HepG2 (cell line): ENCODE measurements at regions not wholly inside any gene's neighbourhood (a gene's known extent, or its start where the extent isn't known, plus 50 kb on each side); places are given as distances from the start of the nearest gene placed in this dataset.

Experiments used
- ATAC-seq: fragments of 200-7000 bp; cut with Tn5 transposase; 3 replicates; pipeline ENCODE4 v1.9.1; 2020; ENCODE audit warnings: mild to moderate bottlenecking, moderate library complexity
- BruUV-seq: library from RNA; stranded (reverse); fragments of 400-500 nt; replicated peaks from 2 replicates; lab custom pipeline; 2021; lab: Mats Ljungman, UMichigan
- CTCF ChIA-PET: fragments of 300-600 bp; formaldehyde crosslinking; extraction: SDS; loops from one replicate; lab custom pipeline; 2021; ENCODE audit warnings: low total read pairs, inconsistent platforms, low intra/inter-chr PET ratio; lab: Yijun Ruan, JAX
- POLR2A ChIA-PET: fragments of 350-600 bp; sonication (Branson Sonifier 250); formaldehyde crosslinking; loops from one replicate; lab custom pipeline; 2020; ENCODE audit warnings: antibody characterized with exemption, inconsistent platforms; lab: Yijun Ruan, JAX
- DNase-seq: peaks from one replicate; pipeline ENCODE4 v3.0.0-alpha.2; 2015; ENCODE audit warnings: low spot score
- FAIRE-seq: peaks from 3 replicates; lab custom pipeline; 2011; peaks lifted over from hg19 to GRCh38; lab: Jason Lieb, UNC
- H2AFZ ChIP-seq: one replicate; pipeline ENCODE4 v1.6.1; 2011; ENCODE audit warnings: low read length, inconsistent platforms
- H3K27ac ChIP-seq: fragments of 300-600 bp; 3 replicates; pipeline ENCODE4 v1.8.0; 2011; ENCODE audit warnings: mixed run types, mild to moderate bottlenecking, mixed read lengths, low read length, inconsistent platforms; ENCODE audit not compliant: insufficient read depth; ENCODE audit errors: extremely low read length
- H3K27me3 ChIP-seq, 2 experiments: fragments of 200-600 bp in 1 of 2; 2 replicates in 1 of 2; 3 replicates in 1 of 2; pipeline versions ENCODE4 v1.6.0 to v1.8.0; 2011; ENCODE audit warnings: low read length in 2 of 2, mild to moderate bottlenecking in 2 of 2, moderate library complexity in 2 of 2, inconsistent platforms in 1 of 2; ENCODE audit not compliant: insufficient read depth in 2 of 2, control insufficient read depth in 1 of 2
- H3K36me3 ChIP-seq, 2 experiments: fragments of 200-600 bp in 1 of 2; replicated peaks in 1 of 2; 2 replicates in 1 of 2; 3 replicates in 1 of 2; pipeline versions ENCODE4 v1.5.1 to v1.8.0; 2011; ENCODE audit warnings: low read length in 2 of 2, inconsistent platforms in 1 of 2; ENCODE audit not compliant: insufficient read depth in 2 of 2, control insufficient read depth in 1 of 2
- H3K4me1 ChIP-seq: 2 replicates; pipeline ENCODE4 v1.5.1; 2012; ENCODE audit warnings: low read length, inconsistent platforms; ENCODE audit not compliant: insufficient read depth
- H3K4me2 ChIP-seq: 2 replicates; pipeline ENCODE4 v1.6.0; 2011; ENCODE audit warnings: low read depth, low read length, inconsistent platforms
- H3K4me3 ChIP-seq, 3 experiments: fragments of 200-600 bp in 1 of 3; sonication (generic), shearing (Covaris generic) in 1 of 3; replicated peaks in 1 of 3; 2 replicates each; pipeline ENCODE4 v1.5.1; 2011 to 2016; ENCODE audit warnings: low read length in 3 of 3, inconsistent platforms in 2 of 3, low read depth in 2 of 3, mild to moderate bottlenecking in 2 of 3, control low read depth in 1 of 3, mixed read lengths in 1 of 3; ENCODE audit not compliant: insufficient read depth in 1 of 3
- H3K79me2 ChIP-seq: one replicate; pipeline ENCODE4 v1.6.1; 2011; ENCODE audit warnings: low read length, inconsistent platforms; ENCODE audit not compliant: insufficient read depth
- H3K9ac ChIP-seq: 2 replicates; pipeline ENCODE4 v1.6.0; 2011; ENCODE audit warnings: mild to moderate bottlenecking, low read depth, low read length, inconsistent platforms; ENCODE audit not compliant: insufficient read depth
- H3K9me3 ChIP-seq: 2 replicates; pipeline ENCODE4 v1.5.1; 2012; ENCODE audit warnings: mild to moderate bottlenecking, low read length
- H4K20me1 ChIP-seq: 2 replicates; pipeline ENCODE4 v1.6.0; 2011; ENCODE audit warnings: inconsistent platforms, mild to moderate bottlenecking, low read length, moderate library complexity; ENCODE audit not compliant: insufficient read depth
- JUN ChIP-seq: sonication (generic); formaldehyde crosslinking; IDR thresholded peaks from 2 replicates; pipeline ENCODE4 v1.4.0; 2020; ENCODE audit warnings: mild to moderate bottlenecking, missing genetic modification reagents
- PHF20 ChIP-seq: sonication (generic); formaldehyde crosslinking; IDR thresholded peaks from 2 replicates; pipeline ENCODE4 v1.5.0; 2020; ENCODE audit warnings: mild to moderate bottlenecking, missing genetic modification reagents
- PRMT3 ChIP-seq: sonication (generic); formaldehyde crosslinking; IDR thresholded peaks from 2 replicates; pipeline ENCODE4 v1.8.1; 2022; ENCODE audit warnings: low read depth, mild to moderate bottlenecking, moderate library complexity, missing genetic modification reagents, borderline replicate concordance
- RELA ChIP-seq: sonication (generic); formaldehyde crosslinking; IDR thresholded peaks from 2 replicates; pipeline ENCODE4 v1.4.0; 2020; ENCODE audit warnings: missing genetic modification reagents
- TSC22D2 ChIP-seq: sonication (generic); formaldehyde crosslinking; IDR thresholded peaks from 2 replicates; pipeline ENCODE4 v1.5.1; 2020; ENCODE audit warnings: missing genetic modification reagents, mild to moderate bottlenecking, borderline replicate concordance
- ZBTB49 ChIP-seq: sonication (generic); formaldehyde crosslinking; IDR thresholded peaks from 2 replicates; pipeline ENCODE4 v1.4.0; 2020; ENCODE audit warnings: missing genetic modification reagents, borderline replicate concordance
- ZNF432 ChIP-seq: sonication (generic); formaldehyde crosslinking; IDR thresholded peaks from 2 replicates; pipeline ENCODE4 v1.5.0; 2020; ENCODE audit warnings: missing genetic modification reagents, mild to moderate bottlenecking, borderline replicate concordance
- ZNF710 ChIP-seq: sonication (generic); formaldehyde crosslinking; IDR thresholded peaks from 2 replicates; pipeline ENCODE4 v1.5.0; 2020; ENCODE audit warnings: mild to moderate bottlenecking, missing genetic modification reagents, borderline replicate concordance
- ZNF839 ChIP-seq: sonication (generic); formaldehyde crosslinking; IDR thresholded peaks from 2 replicates; pipeline ENCODE4 v1.4.0; 2020; ENCODE audit warnings: missing genetic modification reagents, mild to moderate bottlenecking, borderline replicate concordance
- WGBS: methylation state at CpG from one replicate; pipeline ENCODE4 v1.1.6; 2017; ENCODE audit warnings: low lambda C conversion rate; 5-methylcytosine and 5-hydroxymethylcytosine counted together
- in situ Hi-C: cut with HindIII; loops from 2 replicates; pipeline ENCODE4 v1.10.0; 2017; ENCODE audit warnings: low pct_unique_long_range_greater_than_20kb; ENCODE audit not compliant: extremely low pct_ligation_motif_present
- intact Hi-C: fragments of 100-400 bp; cut with micrococcal nuclease; formaldehyde crosslinking; loops from one replicate; pipeline ENCODE4 v1.10.0; 2022; ENCODE audit not compliant: unreplicated experiment
- TF ChIP-seq, protein P1 (sequence below): sonication (generic); formaldehyde crosslinking; IDR thresholded peaks from 2 replicates; pipeline ENCODE4 v1.5.0; 2020; ENCODE audit warnings: mild to moderate bottlenecking, missing genetic modification reagents, borderline replicate concordance

GRCh38 chr13:68081061-68081460 is 850.9 kb upstream of the PCDH9 start:
- Histone ChIP-seq H3K9ac (no peak overlapping the region), H3K27me3 (no peaks in the 10 kb centered on the region), H3K4me1 (no peaks in the 10 kb centered on the region), H2AFZ (no peak overlapping the region), H3K4me3 (no peak overlapping the region), H3K27ac (no peak overlapping the region), H3K36me3 (no peaks in the 10 kb centered on the region), H4K20me1 (no peaks in the 10 kb centered on the region), H3K9me3 (no peaks in the 10 kb centered on the region), H3K79me2 (no peaks in the 10 kb centered on the region), H3K4me2 (no peak overlapping the region)
- in situ Hi-C loops (no loop called here), intact Hi-C loops (no loop called here)
- ATAC-seq (no peak), FAIRE-seq (no peak), DNase-seq (no peak)
- ChIA-PET CTCF (no interaction called here), POLR2A (no interaction called here)
- TF ChIP-seq PRMT3 (CRISPR knock-in tag) (no peak), ZBTB49 (no peak)
- BruUV-seq, result no TSS peak
- WGBS, result 22% methylated on average over 2 of the region's 2 CpGs

DNA sequence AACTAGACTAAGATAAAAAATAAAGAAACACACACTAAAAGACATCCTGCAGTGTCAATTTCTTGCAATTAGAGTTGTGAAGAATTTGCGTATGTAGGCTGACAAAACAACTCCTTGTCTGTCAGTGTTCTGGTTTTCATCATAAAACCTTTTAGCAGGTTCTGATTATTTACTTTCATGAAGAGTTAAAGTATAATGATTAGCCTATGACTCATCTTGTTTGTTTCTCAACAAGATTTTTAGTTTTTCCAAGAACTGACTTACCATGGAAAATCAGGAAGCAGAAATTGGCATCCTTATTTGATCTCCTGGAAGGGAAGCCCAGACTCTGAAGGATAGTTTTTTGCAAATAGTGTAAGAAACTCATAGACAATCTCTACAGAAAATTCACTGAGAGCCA is 848.7 kb upstream of the PCDH9 start:
- Histone ChIP-seq H3K79me2 (no peaks in the 10 kb centered on the region), H3K9ac (no peak overlapping the region), H4K20me1 (no peaks in the 10 kb centered on the region), H3K36me3 (no peaks in the 10 kb centered on the region), H3K27ac (no peak overlapping the region), H3K9me3 (no peaks in the 10 kb centered on the region), H3K4me2 (no peak overlapping the region), H3K4me1 (no peaks in the 10 kb centered on the region), H3K4me3 (no peak overlapping the region), H3K27me3 (no peaks in the 10 kb centered on the region), H2AFZ (no peak overlapping the region)
- ChIA-PET CTCF (no interaction called here), POLR2A (no interaction called here)
- 30% methylated on average over 1 of the region's 1 CpG for WGBS
- intact Hi-C loops, result no loop called here
- DNase-seq (no peak), FAIRE-seq (no peak), ATAC-seq (no peak)
- BruUV-seq, result no TSS peak
- in situ Hi-C loops, result no loop called here
- TF ChIP-seq RELA (CRISPR knock-in tag) (no peak), ZNF432 (no peak), TSC22D2 (CRISPR knock-in tag) (no peak), ZNF839 (no peak), JUN (CRISPR knock-in tag) (no peak), PHF20 (CRISPR knock-in tag) (no peak), ZNF710 (CRISPR knock-in tag) (no peak)
- TF ChIP-seq, protein P1, sequence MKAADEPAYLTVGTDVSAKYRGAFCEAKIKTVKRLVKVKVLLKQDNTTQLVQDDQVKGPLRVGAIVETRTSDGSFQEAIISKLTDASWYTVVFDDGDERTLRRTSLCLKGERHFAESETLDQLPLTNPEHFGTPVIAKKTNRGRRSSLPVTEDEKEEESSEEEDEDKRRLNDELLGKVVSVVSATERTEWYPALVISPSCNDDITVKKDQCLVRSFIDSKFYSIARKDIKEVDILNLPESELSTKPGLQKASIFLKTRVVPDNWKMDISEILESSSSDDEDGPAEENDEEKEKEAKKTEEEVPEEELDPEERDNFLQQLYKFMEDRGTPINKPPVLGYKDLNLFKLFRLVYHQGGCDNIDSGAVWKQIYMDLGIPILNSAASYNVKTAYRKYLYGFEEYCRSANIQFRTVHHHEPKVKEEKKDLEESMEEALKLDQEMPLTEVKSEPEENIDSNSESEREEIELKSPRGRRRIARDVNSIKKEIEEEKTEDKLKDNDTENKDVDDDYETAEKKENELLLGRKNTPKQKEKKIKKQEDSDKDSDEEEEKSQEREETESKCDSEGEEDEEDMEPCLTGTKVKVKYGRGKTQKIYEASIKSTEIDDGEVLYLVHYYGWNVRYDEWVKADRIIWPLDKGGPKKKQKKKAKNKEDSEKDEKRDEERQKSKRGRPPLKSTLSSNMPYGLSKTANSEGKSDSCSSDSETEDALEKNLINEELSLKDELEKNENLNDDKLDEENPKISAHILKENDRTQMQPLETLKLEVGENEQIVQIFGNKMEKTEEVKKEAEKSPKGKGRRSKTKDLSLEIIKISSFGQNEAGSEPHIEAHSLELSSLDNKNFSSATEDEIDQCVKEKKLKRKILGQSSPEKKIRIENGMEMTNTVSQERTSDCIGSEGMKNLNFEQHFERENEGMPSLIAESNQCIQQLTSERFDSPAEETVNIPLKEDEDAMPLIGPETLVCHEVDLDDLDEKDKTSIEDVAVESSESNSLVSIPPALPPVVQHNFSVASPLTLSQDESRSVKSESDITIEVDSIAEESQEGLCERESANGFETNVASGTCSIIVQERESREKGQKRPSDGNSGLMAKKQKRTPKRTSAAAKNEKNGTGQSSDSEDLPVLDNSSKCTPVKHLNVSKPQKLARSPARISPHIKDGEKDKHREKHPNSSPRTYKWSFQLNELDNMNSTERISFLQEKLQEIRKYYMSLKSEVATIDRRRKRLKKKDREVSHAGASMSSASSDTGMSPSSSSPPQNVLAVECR (CRISPR knock-in tag), result no peak
